NB4 (cell line): ENCODE measurements at regions not wholly inside any gene's neighbourhood (a gene's known extent, or its start where the extent isn't known, plus 50 kb on each side); places are given as distances from the start of the nearest gene placed in this dataset.

ENCODE experiments used
- CTCF ChIP-seq: IDR thresholded peaks from one replicate; pipeline ENCODE4 v1.5.1; 2012; ENCODE audit warnings: low read depth, low read length
- MYC ChIP-seq: IDR thresholded peaks from 2 replicates; pipeline ENCODE4 v1.6.1; 2011; ENCODE audit warnings: low read depth, low read length

DNA sequence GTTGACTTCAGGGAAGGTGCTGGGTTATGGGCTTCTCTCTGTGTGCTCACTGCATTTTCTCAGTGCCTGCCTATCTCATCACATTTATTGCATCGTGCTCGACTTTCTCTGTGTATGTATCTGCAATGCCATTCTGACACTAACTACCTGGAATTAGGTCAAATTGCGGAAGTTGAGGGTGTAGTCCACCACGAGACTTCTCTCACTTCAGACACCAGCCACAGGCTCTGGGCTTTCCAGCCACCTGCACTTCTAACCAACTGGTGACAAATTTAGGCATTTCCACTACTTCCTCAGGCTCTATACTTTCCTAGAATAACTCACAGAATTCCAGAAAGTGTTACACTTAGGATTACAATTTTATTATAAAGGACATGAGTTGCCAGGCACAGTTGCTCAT, 188.6 kb upstream of the ZNF608 start:
- TF ChIP-seq CTCF (no peak), MYC (no peak)
